Gastroesophageal sphincter (tissue), 4 donors: ENCODE measurements at regions not wholly inside any gene's neighbourhood (a gene's known extent, or its start where the extent isn't known, plus 50 kb on each side); places are given as distances from the start of the nearest gene placed in this dataset.

Source experiments
- ATAC-seq: fragments of 150-250 bp; one replicate; pipeline ENCODE4 v1.9.1; 2016; ENCODE audit warnings: mild to moderate bottlenecking, moderate library complexity
- H3K27ac ChIP-seq, 4 donors: fragments of 200-600 bp; sonication (generic) in 3 of 4; 1 replicate in 3 of 4; 2 replicates in 1 of 4; pipeline ENCODE4 v1.5.1; 2016 to 2019
- H3K27me3 ChIP-seq: fragments of 200-600 bp; sonication (generic); one replicate; pipeline ENCODE4 v1.5.1; 2019
- H3K36me3 ChIP-seq, 2 donors: fragments of 200-600 bp; sonication (generic); one replicate each; pipeline ENCODE4 v1.5.1; 2019; ENCODE audit warnings: control low read depth in 1 of 2
- H3K4me1 ChIP-seq, 3 donors: fragments of 200-600 bp; sonication (generic); 1 replicate in 2 of 3; 2 replicates in 1 of 3; pipeline ENCODE4 v1.5.1; 2016 to 2019; ENCODE audit warnings: control low read depth in 2 of 3
- H3K4me3 ChIP-seq, 2 donors: fragments of 200-600 bp; sonication (generic); one replicate each; pipeline ENCODE4 v1.5.1; 2019; ENCODE audit warnings: mild to moderate bottlenecking in 1 of 2, moderate library complexity in 1 of 2
- H3K9me3 ChIP-seq, 3 donors: fragments of 200-600 bp; sonication (generic); one replicate each; pipeline ENCODE4 v1.5.1; 2017 to 2019; ENCODE audit warnings: control low read depth in 2 of 3
- CTCF ChIP-seq, 4 experiments: fragments of 200-600 bp in 2 of 4; fragments of 450-650 bp in 2 of 4; sonication (generic) in 1 of 4; IDR thresholded peaks; one replicate each; pipeline ENCODE4 v1.5.1; 2017 to 2019; ENCODE audit warnings: antibody characterized with exemption in 4 of 4, mild to moderate bottlenecking in 2 of 4, moderate library complexity in 2 of 4
- EP300 ChIP-seq: sonication (generic); formaldehyde crosslinking; IDR thresholded peaks from one replicate; pipeline ENCODE4 v1.6.1; 2017; ENCODE audit warnings: antibody characterized with exemption, mild to moderate bottlenecking
- POLR2A ChIP-seq, 2 donors: fragments of 450-650 bp; IDR thresholded peaks; one replicate each; pipeline ENCODE4 v1.6.1; 2017; ENCODE audit warnings: antibody characterized with exemption in 2 of 2, mild to moderate bottlenecking in 2 of 2, moderate library complexity in 1 of 2
- POLR2AphosphoS5 ChIP-seq: sonication (generic); formaldehyde crosslinking; IDR thresholded peaks from one replicate; pipeline ENCODE4 v1.6.1; 2017; ENCODE audit warnings: antibody characterized with exemption
- WGBS, 2 donors: methylation state at CpG; one replicate each; pipeline ENCODE4 v1.1.5; 2018; ENCODE audit warnings: low coverage in 1 of 2; 5-methylcytosine and 5-hydroxymethylcytosine counted together

- Histone ChIP-seq H3K9me3 (no peaks in the 10 kb centered on the region), H3K36me3 (no peaks in the 10 kb centered on the region), H3K27ac (no peak overlapping the region), H3K4me1 (no peaks in the 10 kb centered on the region), H3K4me3 (no peak overlapping the region), H3K27me3 (no peaks in the 10 kb centered on the region)
- TF ChIP-seq EP300 (no peak), CTCF (IDR thresholded peaks at IDR 0.05) (no peak), POLR2A (IDR thresholded peaks at IDR 0.05) (no peak), POLR2AphosphoS5 (no peak)
- ATAC-seq: no peak
- 83 to 87% methylated on average over 5 to 6 of the region's 7 CpGs for WGBS, 2 donors
Measured at GRCh38 chr1:216925962-216926625, 202.9 kb upstream of the ESRRG start.

GRCh38 chr1:216924732-216925131 is 201.5 kb upstream of the ESRRG start:
- Histone ChIP-seq H3K36me3 (no peaks in the 10 kb centered on the region), H3K27ac (no peak overlapping the region), H3K4me3 (no peak overlapping the region), H3K9me3 (no peaks in the 10 kb centered on the region), H3K4me1 (no peaks in the 10 kb centered on the region), H3K27me3 (no peaks in the 10 kb centered on the region)
- TF ChIP-seq EP300: no peak
- TF ChIP-seq CTCF (IDR thresholded peaks at IDR 0.05): no peak
- no peak for TF ChIP-seq POLR2A (IDR thresholded peaks at IDR 0.05)
- TF ChIP-seq POLR2AphosphoS5: no peak
- no peak for ATAC-seq
- 39 to 47% methylated on average over 3 of the region's 4 CpGs for WGBS, 2 donors

DNA sequence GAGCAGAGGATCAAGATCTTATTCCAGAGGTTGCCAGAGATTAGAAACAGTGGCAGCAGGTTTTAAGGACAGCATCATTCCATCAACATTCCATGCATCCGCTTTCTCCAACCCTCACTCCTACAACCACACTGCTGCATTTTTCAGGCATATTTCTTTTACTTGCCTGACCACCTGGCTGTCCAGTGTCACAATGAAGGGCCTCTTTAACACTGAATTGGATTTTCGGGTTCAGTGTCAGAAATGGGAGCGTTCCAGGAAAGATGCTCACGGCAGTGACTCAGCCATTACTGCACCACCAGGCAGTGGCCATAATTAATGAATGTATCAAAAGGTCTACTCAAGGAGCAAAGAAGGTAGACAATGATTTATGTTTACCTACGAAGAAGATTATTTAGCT is 200.4 kb upstream of the ESRRG start:
- Histone ChIP-seq H3K36me3 (no peaks in the 10 kb centered on the region), H3K27ac (no peak overlapping the region), H3K27me3 (no peaks in the 10 kb centered on the region), H3K9me3 (no peaks in the 10 kb centered on the region), H3K4me1 (no peaks in the 10 kb centered on the region), H3K4me3 (no peak overlapping the region)
- WGBS, 2 donors: 95% methylated on average over 5 of the region's 5 CpGs; no CpG with 5 or more reads in 1 of the 2 donors
- TF ChIP-seq POLR2A (IDR thresholded peaks at IDR 0.05): no peak
- no peak for TF ChIP-seq POLR2AphosphoS5
- TF ChIP-seq EP300: no peak
- TF ChIP-seq CTCF (IDR thresholded peaks at IDR 0.05): no peak
- ATAC-seq: no peak

GRCh38 chr1:216922406-216922805 is 199.2 kb upstream of the ESRRG start:
- no peaks in the 10 kb centered on the region for H3K4me1 ChIP-seq
- H3K36me3 ChIP-seq: no peaks in the 10 kb centered on the region
- 90 to 93% methylated on average over 2 of the region's 2 CpGs for WGBS, 2 donors
- no peak overlapping the region for H3K27ac ChIP-seq
- H3K4me3 ChIP-seq: no peak overlapping the region
- H3K27me3 ChIP-seq: no peaks in the 10 kb centered on the region
- TF ChIP-seq EP300: no peak
- TF ChIP-seq CTCF (IDR thresholded peaks at IDR 0.05): no peak
- no peak for TF ChIP-seq POLR2AphosphoS5
- no peak for TF ChIP-seq POLR2A (IDR thresholded peaks at IDR 0.05)
- no peak for ATAC-seq
- no peaks in the 10 kb centered on the region for H3K9me3 ChIP-seq

GRCh38 chr1:216921866-216922265 is 198.6 kb upstream of the ESRRG start:
- Histone ChIP-seq H3K9me3 (no peaks in the 10 kb centered on the region), H3K36me3 (no peaks in the 10 kb centered on the region), H3K27ac (no peak overlapping the region), H3K27me3 (no peaks in the 10 kb centered on the region), H3K4me3 (no peak overlapping the region), H3K4me1 (no peaks in the 10 kb centered on the region)
- ATAC-seq: no peak
- 86 to 93% methylated on average over 1 to 3 of the region's 3 CpGs for WGBS, 2 donors
- TF ChIP-seq EP300: no peak
- no peak for TF ChIP-seq CTCF (IDR thresholded peaks at IDR 0.05)
- no peak for TF ChIP-seq POLR2A (IDR thresholded peaks at IDR 0.05)
- no peak for TF ChIP-seq POLR2AphosphoS5
